ENCODE measurements at regions not wholly inside any gene's neighbourhood (a gene's known extent, or its start where the extent isn't known, plus 50 kb on each side); places are given as distances from the start of the nearest gene placed in this dataset.

- no peak for TF ChIP-seq POLR2AphosphoS5 (IDR thresholded peaks at IDR 0.05; ENCODE audit: low read depth, low read length)
- no peak for TF ChIP-seq REST (IDR thresholded peaks at IDR 0.05; ENCODE audit: insufficient read depth in 1 of 2, low read depth in 2 of 2, low read length in 2 of 2)
- TF ChIP-seq TAF1 (IDR thresholded peaks at IDR 0.05; ENCODE audit: borderline replicate concordance, insufficient read depth, low read length), result no peak
- no peak for TF ChIP-seq SIN3A (IDR thresholded peaks at IDR 0.05; ENCODE audit: borderline replicate concordance, insufficient read depth, low read length)
- no peak for TF ChIP-seq FOXP2 (optimal IDR thresholded peaks at IDR 0.05; ENCODE audit: borderline replicate concordance, extremely low read depth, extremely low read length, insufficient read depth)
These were observed 605.3 kb upstream of the RIOK2 start for GRCh38 chr5:97788369-97788768.

GRCh38 chr5:97797994-97798451 lies 615.0 kb upstream of the RIOK2 start:
- TF ChIP-seq TAF1 (IDR thresholded peaks at IDR 0.05; ENCODE audit: borderline replicate concordance, insufficient read depth, low read length), result no peak
- no peak for TF ChIP-seq SIN3A (IDR thresholded peaks at IDR 0.05; ENCODE audit: borderline replicate concordance, insufficient read depth, low read length)
- no peak for TF ChIP-seq REST (IDR thresholded peaks at IDR 0.05; ENCODE audit: insufficient read depth in 1 of 2, low read depth in 2 of 2, low read length in 2 of 2)
- no peak for TF ChIP-seq POLR2AphosphoS5 (IDR thresholded peaks at IDR 0.05; ENCODE audit: low read depth, low read length)
- TF ChIP-seq FOXP2 (optimal IDR thresholded peaks at IDR 0.05; ENCODE audit: borderline replicate concordance, extremely low read depth, extremely low read length, insufficient read depth), result no peak

- TF ChIP-seq TAF1 (IDR thresholded peaks at IDR 0.05; ENCODE audit: borderline replicate concordance, insufficient read depth, low read length), result no peak
- TF ChIP-seq SIN3A (IDR thresholded peaks at IDR 0.05; ENCODE audit: borderline replicate concordance, insufficient read depth, low read length), result no peak
- no peak for TF ChIP-seq REST (IDR thresholded peaks at IDR 0.05; ENCODE audit: insufficient read depth in 1 of 2, low read depth in 2 of 2, low read length in 2 of 2)
- TF ChIP-seq FOXP2 (optimal IDR thresholded peaks at IDR 0.05; ENCODE audit: borderline replicate concordance, extremely low read depth, extremely low read length, insufficient read depth), result no peak
- no peak for TF ChIP-seq POLR2AphosphoS5 (IDR thresholded peaks at IDR 0.05; ENCODE audit: low read depth, low read length)
These were observed 618.4 kb upstream of the RIOK2 start for GRCh38 chr5:97801461-97801860.

GRCh38 chr5:97820138-97820537 lies 637.1 kb upstream of the RIOK2 start:
- TF ChIP-seq POLR2AphosphoS5 (IDR thresholded peaks at IDR 0.05; ENCODE audit: low read depth, low read length) (no peak), REST (IDR thresholded peaks at IDR 0.05; ENCODE audit: insufficient read depth in 1 of 2, low read depth in 2 of 2, low read length in 2 of 2) (no peak), FOXP2 (optimal IDR thresholded peaks at IDR 0.05; ENCODE audit: borderline replicate concordance, extremely low read depth, extremely low read length, insufficient read depth) (no peak)
